Suprapubic skin (tissue), 4 donors: ENCODE measurements at regions not wholly inside any gene's neighbourhood (a gene's known extent, or its start where the extent isn't known, plus 50 kb on each side); places are given as distances from the start of the nearest gene placed in this dataset.
"Not testable (repeated sequence)": the region's sequence is repeated elsewhere in the genome, so short reads cannot be mapped to it uniquely, and the experiment has no call there.

Experiments used
- DNase-seq, 2 donors: peaks; one replicate each; pipeline ENCODE4 v3.0.0-alpha.2; 2019; ENCODE audit warnings: low spot score in 2 of 2
- H3K27ac ChIP-seq: fragments of 200-600 bp; sonication (generic); one replicate; pipeline ENCODE4 v1.5.1; 2019
- H3K27me3 ChIP-seq: fragments of 200-600 bp; sonication (generic); one replicate; pipeline ENCODE4 v1.5.1; 2019
- H3K36me3 ChIP-seq: fragments of 200-600 bp; sonication (generic); one replicate; pipeline ENCODE4 v1.5.1; 2019
- H3K4me1 ChIP-seq: fragments of 200-600 bp; sonication (generic); one replicate; pipeline ENCODE4 v1.5.1; 2019
- H3K4me3 ChIP-seq: fragments of 200-600 bp; sonication (generic); one replicate; pipeline ENCODE4 v1.5.1; 2019; ENCODE audit warnings: mild to moderate bottlenecking
- H3K9me3 ChIP-seq: fragments of 200-600 bp; sonication (generic); one replicate; pipeline ENCODE4 v1.5.1; 2019
- EP300 ChIP-seq: sonication (generic); formaldehyde crosslinking; IDR thresholded peaks from one replicate; pipeline ENCODE4 v1.6.1; 2017; ENCODE audit warnings: antibody characterized with exemption
- POLR2A ChIP-seq, 2 donors: fragments of 450-650 bp; IDR thresholded peaks; one replicate each; pipeline ENCODE4 v1.6.1; 2017; ENCODE audit warnings: antibody characterized with exemption in 2 of 2, mild to moderate bottlenecking in 2 of 2, moderate library complexity in 2 of 2
- POLR2AphosphoS5 ChIP-seq, 3 donors: sonication (generic); formaldehyde crosslinking; IDR thresholded peaks; one replicate each; pipeline ENCODE4 v1.6.1; 2017; ENCODE audit warnings: antibody characterized with exemption in 3 of 3
- WGBS: methylation state at CpG from one replicate; pipeline ENCODE4 v1.1.5; 2018; 5-methylcytosine and 5-hydroxymethylcytosine counted together
- TF ChIP-seq, protein P1 (sequence below), 2 donors: fragments of 200-600 bp in 1 of 2; fragments of 450-650 bp in 1 of 2; sonication (generic) in 1 of 2; IDR thresholded peaks; one replicate each; pipeline ENCODE4 v1.5.1; 2016 to 2019; ENCODE audit warnings: antibody characterized with exemption in 2 of 2, mild to moderate bottlenecking in 1 of 2, moderate library complexity in 1 of 2

DNA sequence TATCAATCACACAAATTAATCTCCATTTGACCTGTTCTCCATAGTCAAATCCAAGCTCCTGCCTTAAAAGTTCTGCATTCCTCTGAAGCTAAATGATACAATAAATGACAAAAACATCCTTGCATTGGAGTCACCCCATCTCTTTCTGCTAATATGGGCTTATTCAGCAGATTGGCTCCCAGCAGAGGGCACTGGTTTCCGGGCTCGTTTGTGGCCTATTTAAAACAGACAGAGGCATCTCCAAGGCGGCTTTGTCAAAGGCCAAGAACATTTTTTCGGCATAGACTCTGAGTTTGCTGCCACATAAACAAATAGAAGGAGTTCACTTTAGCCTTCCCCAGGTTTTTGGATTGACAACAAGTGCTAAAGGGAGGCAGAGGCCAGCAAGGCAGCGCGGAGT lies 204.4 kb upstream of the RASGRP1 start:
- H3K27ac ChIP-seq, result no peak overlapping the region
- peaks cover 4% of the 10 kb centered on the region for H3K4me1 ChIP-seq
- no peak for TF ChIP-seq POLR2AphosphoS5 (IDR thresholded peaks at IDR 0.05)
- no peak for TF ChIP-seq EP300
- H3K9me3 ChIP-seq, result no peaks in the 10 kb centered on the region
- no peaks in the 10 kb centered on the region for H3K27me3 ChIP-seq
- no peaks in the 10 kb centered on the region for H3K36me3 ChIP-seq
- WGBS, result 50% methylated on average over 6 of the region's 6 CpGs
- no peak overlapping the region for H3K4me3 ChIP-seq
- no peak for DNase-seq

DNA sequence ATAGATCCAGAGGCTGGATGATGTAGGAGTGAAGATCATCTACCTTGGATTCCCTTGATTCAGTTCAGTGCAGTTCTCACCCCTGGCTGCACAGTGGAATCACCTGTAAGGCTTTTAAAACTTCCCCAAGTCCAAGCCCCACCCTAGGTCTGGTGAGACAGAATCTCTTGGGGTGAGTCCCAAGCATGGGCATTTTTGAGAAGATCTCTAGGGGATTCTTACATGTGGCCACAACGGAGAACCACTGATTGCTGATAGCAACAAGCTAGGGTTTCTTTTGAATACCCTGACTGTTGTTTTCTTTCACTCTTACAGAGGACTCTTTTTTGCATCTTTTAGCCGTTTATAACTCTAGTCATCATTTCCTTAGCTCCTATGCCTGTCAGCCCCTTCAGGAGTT lies 204.9 kb upstream of the RASGRP1 start:
- no peak for DNase-seq
- H3K4me3 ChIP-seq, result no peak overlapping the region
- no peaks in the 10 kb centered on the region for H3K36me3 ChIP-seq
- no peak overlapping the region for H3K27ac ChIP-seq
- TF ChIP-seq, protein P1, sequence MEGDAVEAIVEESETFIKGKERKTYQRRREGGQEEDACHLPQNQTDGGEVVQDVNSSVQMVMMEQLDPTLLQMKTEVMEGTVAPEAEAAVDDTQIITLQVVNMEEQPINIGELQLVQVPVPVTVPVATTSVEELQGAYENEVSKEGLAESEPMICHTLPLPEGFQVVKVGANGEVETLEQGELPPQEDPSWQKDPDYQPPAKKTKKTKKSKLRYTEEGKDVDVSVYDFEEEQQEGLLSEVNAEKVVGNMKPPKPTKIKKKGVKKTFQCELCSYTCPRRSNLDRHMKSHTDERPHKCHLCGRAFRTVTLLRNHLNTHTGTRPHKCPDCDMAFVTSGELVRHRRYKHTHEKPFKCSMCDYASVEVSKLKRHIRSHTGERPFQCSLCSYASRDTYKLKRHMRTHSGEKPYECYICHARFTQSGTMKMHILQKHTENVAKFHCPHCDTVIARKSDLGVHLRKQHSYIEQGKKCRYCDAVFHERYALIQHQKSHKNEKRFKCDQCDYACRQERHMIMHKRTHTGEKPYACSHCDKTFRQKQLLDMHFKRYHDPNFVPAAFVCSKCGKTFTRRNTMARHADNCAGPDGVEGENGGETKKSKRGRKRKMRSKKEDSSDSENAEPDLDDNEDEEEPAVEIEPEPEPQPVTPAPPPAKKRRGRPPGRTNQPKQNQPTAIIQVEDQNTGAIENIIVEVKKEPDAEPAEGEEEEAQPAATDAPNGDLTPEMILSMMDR (IDR thresholded peaks at IDR 0.05), result no peak
- no peak for TF ChIP-seq POLR2A (IDR thresholded peaks at IDR 0.05)
- TF ChIP-seq EP300, result no peak
- TF ChIP-seq POLR2AphosphoS5 (IDR thresholded peaks at IDR 0.05), result no peak
- no peaks in the 10 kb centered on the region for H3K27me3 ChIP-seq
- H3K4me1 ChIP-seq, result peaks cover 4% of the 10 kb centered on the region
- no peaks in the 10 kb centered on the region for H3K9me3 ChIP-seq
- 63% methylated on average over 2 of the region's 2 CpGs for WGBS

DNA sequence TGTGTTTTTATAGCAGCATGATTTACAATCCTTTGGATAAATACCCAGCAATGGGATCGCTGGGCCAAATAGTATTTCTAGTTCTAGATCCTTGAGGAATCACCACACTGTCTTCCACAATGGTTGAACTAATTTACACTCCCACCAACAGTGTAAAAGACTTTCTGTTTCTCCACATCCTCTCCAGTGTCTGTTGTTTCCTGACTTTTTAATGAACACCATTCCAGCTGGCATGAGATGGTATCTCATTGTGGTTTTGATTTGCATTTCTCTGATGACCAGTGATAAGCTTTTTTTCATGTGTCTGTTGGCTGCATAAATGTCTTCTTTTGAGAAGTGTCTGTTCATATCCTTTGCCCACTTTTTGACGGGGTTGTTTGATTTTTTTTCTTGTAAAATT lies 209.5 kb upstream of the RASGRP1 start:
- H3K27ac ChIP-seq, H3K4me1 ChIP-seq, DNase-seq, H3K4me3 ChIP-seq, H3K36me3 ChIP-seq, H3K27me3 ChIP-seq, H3K9me3 ChIP-seq: not testable (repeated sequence)
- WGBS, result 91% methylated on average over 2 of the region's 2 CpGs

DNA sequence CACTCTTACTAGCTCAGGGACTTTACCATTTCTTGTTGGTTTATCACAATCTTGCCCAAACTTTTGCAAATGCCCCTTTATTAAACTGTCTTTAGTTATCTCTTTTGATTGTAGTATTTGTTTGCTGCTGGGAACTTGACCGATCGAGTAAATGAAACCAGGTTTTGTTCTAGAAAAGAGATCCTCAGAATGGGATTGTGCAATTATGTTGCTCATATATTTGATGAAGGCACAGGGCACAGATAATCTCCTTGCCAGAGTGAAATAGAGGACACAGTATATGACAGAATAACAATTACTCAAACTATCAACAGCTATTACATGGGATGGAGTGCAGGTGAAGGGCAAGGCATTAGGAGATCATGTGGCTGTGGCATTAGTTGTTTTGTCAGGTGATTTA lies 216.6 kb upstream of the RASGRP1 start:
- Histone ChIP-seq H3K27ac (no peak overlapping the region), H3K4me3 (no peak overlapping the region), H3K4me1 (no peaks in the 10 kb centered on the region), H3K27me3 (no peaks in the 10 kb centered on the region), H3K9me3 (no peaks in the 10 kb centered on the region), H3K36me3 (no peaks in the 10 kb centered on the region)
- 74% methylated on average over 2 of the region's 2 CpGs for WGBS
- no peak for DNase-seq
- no peak for TF ChIP-seq POLR2AphosphoS5 (IDR thresholded peaks at IDR 0.05)
- no peak for TF ChIP-seq EP300
- TF ChIP-seq, protein P1 (IDR thresholded peaks at IDR 0.05), result no peak
- TF ChIP-seq POLR2A (IDR thresholded peaks at IDR 0.05), result no peak

DNA sequence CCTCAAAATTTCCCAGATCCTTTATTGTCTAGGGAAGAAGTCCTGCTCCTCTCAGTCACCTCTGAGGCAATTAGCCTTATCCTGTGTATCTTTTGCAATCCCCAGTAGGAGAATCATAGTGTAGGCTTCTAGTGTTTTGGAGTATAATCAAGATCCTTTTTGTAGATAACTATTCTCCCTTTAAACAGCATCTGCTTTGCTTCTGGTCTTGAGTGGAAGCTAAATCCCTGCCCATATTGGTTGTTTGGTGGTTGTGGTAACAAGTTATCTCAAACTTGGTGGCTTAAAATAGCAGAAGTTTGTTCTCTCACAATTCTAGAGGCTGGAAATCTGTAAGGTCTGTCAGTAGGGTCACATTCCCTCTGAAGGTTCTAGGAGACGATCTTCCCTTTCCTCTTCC lies 217.5 kb upstream of the RASGRP1 start:
- no peak for TF ChIP-seq POLR2A (IDR thresholded peaks at IDR 0.05)
- TF ChIP-seq POLR2AphosphoS5 (IDR thresholded peaks at IDR 0.05), result no peak
- TF ChIP-seq, protein P1 (IDR thresholded peaks at IDR 0.05), result no peak
- no peak for TF ChIP-seq EP300
- no peaks in the 10 kb centered on the region for H3K4me1 ChIP-seq
- no peak overlapping the region for H3K27ac ChIP-seq
- DNase-seq, result no peak
- no peaks in the 10 kb centered on the region for H3K9me3 ChIP-seq
- no peaks in the 10 kb centered on the region for H3K36me3 ChIP-seq
- no peaks in the 10 kb centered on the region for H3K27me3 ChIP-seq
- H3K4me3 ChIP-seq, result no peak overlapping the region
- 94% methylated on average over 1 of the region's 1 CpG for WGBS

DNA sequence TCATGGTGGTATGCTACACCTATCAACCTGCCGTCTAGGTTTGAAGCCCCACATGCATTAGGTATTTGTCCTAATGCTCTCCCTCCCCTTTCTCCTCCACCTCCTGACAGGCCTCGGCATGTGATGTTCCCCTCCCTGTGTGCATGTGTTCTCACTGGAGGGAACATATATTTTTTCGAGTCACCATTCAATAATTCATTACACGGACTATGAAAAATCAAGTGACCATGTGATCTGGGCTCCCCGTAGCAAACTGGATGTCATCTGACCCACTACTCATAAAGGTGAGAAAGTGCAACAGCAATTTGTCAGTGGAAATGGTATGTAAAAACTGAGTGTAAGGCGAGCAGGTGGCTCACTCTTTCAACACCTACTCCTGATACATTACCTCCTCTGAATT lies 224.3 kb upstream of the RASGRP1 start:
- no peak overlapping the region for H3K4me3 ChIP-seq
- 70% methylated on average over 6 of the region's 6 CpGs for WGBS
- TF ChIP-seq EP300, result no peak
- TF ChIP-seq, protein P1 (IDR thresholded peaks at IDR 0.05), result no peak
- TF ChIP-seq POLR2A (IDR thresholded peaks at IDR 0.05), result no peak
- TF ChIP-seq POLR2AphosphoS5 (IDR thresholded peaks at IDR 0.05), result no peak

More for the DNA sequence above, 224.3 kb upstream of the RASGRP1 start:
- Histone ChIP-seq H3K27ac (no peak overlapping the region), H3K4me1 (no peaks in the 10 kb centered on the region), H3K9me3 (no peaks in the 10 kb centered on the region), H3K36me3 (no peaks in the 10 kb centered on the region), H3K27me3 (no peaks in the 10 kb centered on the region)
- no peak for DNase-seq
